HEK293 (cell line): ENCODE measurements at regions not wholly inside any gene's neighbourhood (a gene's known extent, or its start where the extent isn't known, plus 50 kb on each side); places are given as distances from the start of the nearest gene placed in this dataset.

Experiments used
- CTCF ChIA-PET: fragments of 350-600 bp; formaldehyde crosslinking; extraction: SDS; loops from one replicate; lab custom pipeline; 2021; ENCODE audit warnings: antibody characterized with exemption; lab: Yijun Ruan, JAX
- POLR2A ChIA-PET: fragments of 300-600 bp; formaldehyde crosslinking; extraction: SDS; loops from one replicate; lab custom pipeline; 2020; ENCODE audit warnings: antibody characterized with exemption, inconsistent platforms; lab: Yijun Ruan, JAX
- H3K27ac ChIP-seq: fragments of 200-500 bp; sonication (Bioruptor generic); 2 replicates; pipeline ENCODE4 v1.5.1; 2014; ENCODE audit warnings: low read depth, low read length, control low read depth, inconsistent platforms; ENCODE audit errors: extremely low read depth
- H3K36me3 ChIP-seq, 2 experiments: fragments of 200-500 bp in 1 of 2; sonication (Bioruptor generic) in 1 of 2; 1 replicate in 1 of 2; 2 replicates in 1 of 2; pipeline ENCODE4 v1.5.1; 2014 to 2017; ENCODE audit warnings: inconsistent platforms in 2 of 2, low read length in 2 of 2; ENCODE audit not compliant: control insufficient read depth in 2 of 2, insufficient read depth in 1 of 2
- H3K4me1 ChIP-seq: fragments of 200-500 bp; sonication (Bioruptor generic); 2 replicates; pipeline ENCODE4 v1.5.1; 2014; ENCODE audit warnings: mild to moderate bottlenecking, low read length, inconsistent platforms; ENCODE audit not compliant: control insufficient read depth, insufficient read depth
- H3K4me3 ChIP-seq: 2 replicates; pipeline ENCODE4 v1.5.1; 2011; ENCODE audit warnings: low read depth, mild to moderate bottlenecking, control low read depth, low read length, moderate library complexity
- H3K9me3 ChIP-seq: fragments of 200-500 bp; sonication (Bioruptor generic); 2 replicates; pipeline ENCODE4 v1.5.1; 2014; ENCODE audit warnings: low read depth, low read length, inconsistent platforms; ENCODE audit not compliant: control insufficient read depth, insufficient read depth
- FEZF1 ChIP-seq: fragments of 450-650 bp; formaldehyde crosslinking; IDR thresholded peaks from 2 replicates; pipeline ENCODE4 v1.5.1; 2016; ENCODE audit warnings: missing biosample characterization, missing genetic modification characterization
- ZBTB44 ChIP-seq: fragments of 450-650 bp; IDR thresholded peaks from 2 replicates; pipeline ENCODE4 v1.5.1; 2018; ENCODE audit warnings: missing biosample characterization, mild to moderate bottlenecking, missing genetic modification characterization
- ZBTB7A ChIP-seq: fragments of 450-650 bp; formaldehyde crosslinking; IDR thresholded peaks from 2 replicates; pipeline ENCODE4 v1.5.1; 2016; ENCODE audit warnings: low read depth, missing biosample characterization, missing genetic modification characterization
- ZNF544 ChIP-seq: fragments of 450-650 bp; formaldehyde crosslinking; IDR thresholded peaks from 2 replicates; pipeline ENCODE4 v1.5.0; 2017; ENCODE audit warnings: missing biosample characterization, missing genetic modification characterization
- ZNF610 ChIP-seq: fragments of 450-650 bp; formaldehyde crosslinking; IDR thresholded peaks from 2 replicates; pipeline ENCODE4 v1.5.1; 2016; ENCODE audit warnings: missing biosample characterization, missing genetic modification characterization, borderline replicate concordance
- ZNF629 ChIP-seq: fragments of 450-650 bp; formaldehyde crosslinking; IDR thresholded peaks from 2 replicates; pipeline ENCODE4 v1.5.1; 2017; ENCODE audit warnings: missing biosample characterization, missing genetic modification characterization
- ZNF670 ChIP-seq: fragments of 450-650 bp; formaldehyde crosslinking; IDR thresholded peaks from 2 replicates; pipeline ENCODE4 v1.5.1; 2016; ENCODE audit warnings: missing biosample characterization, missing genetic modification characterization, low read depth
- TF ChIP-seq, protein P1 (sequence below): fragments of 450-650 bp; formaldehyde crosslinking; IDR thresholded peaks from 2 replicates; pipeline ENCODE4 v1.5.1; 2016; ENCODE audit warnings: missing biosample characterization, missing genetic modification characterization

DNA sequence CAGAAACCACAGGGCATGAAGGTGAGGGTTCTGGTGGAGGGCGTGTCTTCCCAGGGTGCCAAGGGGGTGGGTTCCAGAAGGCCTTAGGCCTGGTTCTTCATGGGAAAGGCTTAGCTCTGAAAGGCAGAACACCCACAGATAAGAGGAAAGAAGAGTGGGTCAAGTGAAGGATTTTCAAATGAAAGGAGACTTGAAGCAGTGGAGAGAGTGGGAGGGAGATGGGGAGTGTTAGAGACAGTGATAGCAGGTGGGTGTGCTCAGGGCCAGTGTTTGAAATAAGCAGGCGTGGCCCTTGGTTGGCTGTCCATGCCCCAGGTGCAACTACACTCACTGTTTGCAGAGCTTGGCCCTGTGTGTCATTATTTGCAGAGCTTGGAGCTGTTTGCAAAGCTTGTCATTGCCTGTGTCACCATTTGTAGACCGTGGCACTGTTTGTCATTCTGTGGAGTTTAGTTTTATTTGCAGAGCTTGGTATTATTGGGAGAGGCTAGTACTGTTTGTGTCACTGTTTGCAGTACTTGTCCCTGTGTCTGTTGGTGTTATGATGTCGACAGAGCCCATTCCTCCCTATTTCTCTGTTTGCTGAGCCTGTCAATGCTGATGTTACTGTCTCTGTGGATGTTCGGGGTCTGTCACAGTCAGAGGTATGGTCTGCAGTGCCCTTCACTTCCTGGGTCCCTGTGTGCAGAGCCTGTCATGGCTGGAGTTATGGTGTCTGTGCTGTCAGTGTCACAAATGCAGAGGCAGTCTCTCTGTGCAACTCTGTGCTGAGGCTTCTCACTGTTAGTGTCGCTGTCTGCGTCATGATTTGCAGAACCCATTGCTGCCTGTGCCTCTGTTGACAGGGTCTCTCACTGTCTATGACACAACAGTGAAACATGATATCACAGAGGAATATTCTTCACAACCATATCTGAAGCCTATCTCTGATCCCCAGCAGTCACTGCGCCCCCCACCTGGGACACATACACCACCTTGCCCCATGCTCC lies 127.7 kb upstream of the LRFN2 start (continued):
- TF ChIP-seq ZNF610 (tag by site-specific recombination) (no peak), ZNF670 (tag by site-specific recombination) (no peak)

DNA sequence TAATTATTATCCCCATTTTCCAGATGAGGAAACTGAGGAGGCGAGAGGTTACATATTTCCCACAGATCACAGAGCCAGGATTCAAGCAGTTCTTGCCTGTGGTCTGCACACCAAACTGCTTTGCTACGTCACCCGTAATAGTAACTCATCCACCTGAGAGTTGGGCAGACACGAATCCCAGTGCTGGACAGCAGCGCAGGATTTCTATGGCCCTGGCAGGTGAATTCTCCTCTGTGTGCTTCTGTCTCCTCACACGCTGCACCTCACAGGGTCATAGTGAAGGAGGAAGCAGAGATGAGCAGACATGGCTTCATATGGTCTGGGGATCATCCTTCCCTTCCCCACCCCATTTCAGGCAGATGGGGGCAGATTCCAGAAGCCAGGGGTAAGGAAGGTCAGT lies 127.0 kb upstream of the LRFN2 start:
- Histone ChIP-seq H3K4me3 (no peak overlapping the region), H3K4me1 (no peaks in the 10 kb centered on the region), H3K9me3 (no peaks in the 10 kb centered on the region), H3K36me3 (no peaks in the 10 kb centered on the region), H3K27ac (no peak overlapping the region)
- ChIA-PET CTCF (no interaction called here), POLR2A (no interaction called here)
- TF ChIP-seq ZNF544 (no peak), ZBTB44 (tag by site-specific recombination) (no peak)
- TF ChIP-seq, protein P1, sequence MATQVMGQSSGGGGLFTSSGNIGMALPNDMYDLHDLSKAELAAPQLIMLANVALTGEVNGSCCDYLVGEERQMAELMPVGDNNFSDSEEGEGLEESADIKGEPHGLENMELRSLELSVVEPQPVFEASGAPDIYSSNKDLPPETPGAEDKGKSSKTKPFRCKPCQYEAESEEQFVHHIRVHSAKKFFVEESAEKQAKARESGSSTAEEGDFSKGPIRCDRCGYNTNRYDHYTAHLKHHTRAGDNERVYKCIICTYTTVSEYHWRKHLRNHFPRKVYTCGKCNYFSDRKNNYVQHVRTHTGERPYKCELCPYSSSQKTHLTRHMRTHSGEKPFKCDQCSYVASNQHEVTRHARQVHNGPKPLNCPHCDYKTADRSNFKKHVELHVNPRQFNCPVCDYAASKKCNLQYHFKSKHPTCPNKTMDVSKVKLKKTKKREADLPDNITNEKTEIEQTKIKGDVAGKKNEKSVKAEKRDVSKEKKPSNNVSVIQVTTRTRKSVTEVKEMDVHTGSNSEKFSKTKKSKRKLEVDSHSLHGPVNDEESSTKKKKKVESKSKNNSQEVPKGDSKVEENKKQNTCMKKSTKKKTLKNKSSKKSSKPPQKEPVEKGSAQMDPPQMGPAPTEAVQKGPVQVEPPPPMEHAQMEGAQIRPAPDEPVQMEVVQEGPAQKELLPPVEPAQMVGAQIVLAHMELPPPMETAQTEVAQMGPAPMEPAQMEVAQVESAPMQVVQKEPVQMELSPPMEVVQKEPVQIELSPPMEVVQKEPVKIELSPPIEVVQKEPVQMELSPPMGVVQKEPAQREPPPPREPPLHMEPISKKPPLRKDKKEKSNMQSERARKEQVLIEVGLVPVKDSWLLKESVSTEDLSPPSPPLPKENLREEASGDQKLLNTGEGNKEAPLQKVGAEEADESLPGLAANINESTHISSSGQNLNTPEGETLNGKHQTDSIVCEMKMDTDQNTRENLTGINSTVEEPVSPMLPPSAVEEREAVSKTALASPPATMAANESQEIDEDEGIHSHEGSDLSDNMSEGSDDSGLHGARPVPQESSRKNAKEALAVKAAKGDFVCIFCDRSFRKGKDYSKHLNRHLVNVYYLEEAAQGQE (tag by site-specific recombination), result peak; percentile 67

- ChIA-PET POLR2A (no interaction called here), CTCF (interaction anchor here (0.6 to 1.2 kb wide), 4 partner anchors 8 to 237 kb away, joined by 3 to 4 read pairs (median 4); no protein-coding TSS in a partner anchor)
- H3K9me3 ChIP-seq, result no peaks in the 10 kb centered on the region
- no peak overlapping the region for H3K27ac ChIP-seq
- no peak for TF ChIP-seq ZBTB7A (tag by site-specific recombination)
- no peaks in the 10 kb centered on the region for H3K36me3 ChIP-seq
- no peaks in the 10 kb centered on the region for H3K4me1 ChIP-seq
- no peak overlapping the region for H3K4me3 ChIP-seq
Observed at GRCh38 chr6:40713002-40713719, 126.0 kb upstream of the LRFN2 start.

- Histone ChIP-seq H3K27ac (no peak overlapping the region), H3K9me3 (no peaks in the 10 kb centered on the region), H3K4me3 (no peak overlapping the region), H3K4me1 (no peaks in the 10 kb centered on the region)
- POLR2A ChIA-PET, result interaction anchor here (1.1 kb wide), 1 partner anchor 15 kb away, joined by 3 read pairs; no protein-coding TSS in a partner anchor
- TF ChIP-seq FEZF1 (0 out of 2 replicates have a peak, but pooled peaks have one; percentile 16), ZNF629 (no peak)
- TF ChIP-seq, all 188 proteins: peak for 1
- H3K36me3 ChIP-seq, result no peaks in the 10 kb centered on the region
- CTCF ChIA-PET, result interaction anchor here (0.5 to 0.6 kb wide), 2 partner anchors 103 to 381 kb away, joined by 3 to 4 read pairs; no protein-coding TSS in a partner anchor
Observed at GRCh38 chr6:40710626-40711330, 123.6 kb upstream of the LRFN2 start.
